HG02973 (cell line): ENCODE measurements at regions not wholly inside any gene's neighbourhood (a gene's known extent, or its start where the extent isn't known, plus 50 kb on each side); places are given as distances from the start of the nearest gene placed in this dataset.

ENCODE experiments used
- ATAC-seq: cut with Tn5 transposase; IDR thresholded peaks from one replicate; pipeline ENCODE4 v1.9.1; 2021; ENCODE audit warnings: moderate library complexity; ENCODE audit not compliant: unreplicated experiment

GRCh38 chr2:241924069-241924908, 54.8 kb downstream of the RTP5 start:
- ATAC-seq, result no peak

- no peak for ATAC-seq
Measured at GRCh38 chr2:241924909-241925250, 55.4 kb downstream of the RTP5 start.

- no peak for ATAC-seq
Measured at GRCh38 chr2:241925277-241925676, 55.7 kb downstream of the RTP5 start.

GRCh38 chr2:241925821-241926441, 56.4 kb downstream of the RTP5 start:
- no peak for ATAC-seq

- no peak for ATAC-seq
Measured at GRCh38 chr2:241926541-241927311, 57.2 kb downstream of the RTP5 start.

GRCh38 chr2:241929551-241930490, 60.3 kb downstream of the RTP5 start:
- no peak for ATAC-seq

- no peak for ATAC-seq
Measured at GRCh38 chr2:241931084-241931975, 61.8 kb downstream of the RTP5 start.

- ATAC-seq, result no peak
Measured at GRCh38 chr2:241931976-241932898, 62.7 kb downstream of the RTP5 start.

- ATAC-seq, result no peak
Measured at GRCh38 chr2:241932899-241933178, 63.3 kb downstream of the RTP5 start.

GRCh38 chr2:241933179-241933911, 63.8 kb downstream of the RTP5 start:
- no peak for ATAC-seq

- no peak for ATAC-seq
Measured at GRCh38 chr2:241935314-241935713, 65.8 kb downstream of the RTP5 start.

GRCh38 chr2:241935774-241936173, 66.2 kb downstream of the RTP5 start:
- ATAC-seq, result no peak

- no peak for ATAC-seq
Measured at GRCh38 chr2:241936457-241937133, 67.1 kb downstream of the RTP5 start.

GRCh38 chr2:241937297-241937696, 67.8 kb downstream of the RTP5 start:
- ATAC-seq, result no peak

GRCh38 chr2:241939541-241939940, 70.0 kb downstream of the RTP5 start:
- no peak for ATAC-seq

GRCh38 chr2:241940329-241940728, 70.8 kb downstream of the RTP5 start:
- ATAC-seq, result no peak

- ATAC-seq, result no peak
Measured at GRCh38 chr2:241941691-241942301, 72.3 kb downstream of the RTP5 start.
